ENCODE measurements at regions not wholly inside any gene's neighbourhood (a gene's known extent, or its start where the extent isn't known, plus 50 kb on each side); places are given as distances from the start of the nearest gene placed in this dataset.

GRCh38 chr22:49583886-49584505, 243.7 kb downstream of the BRD1 start:
- H3K9me1 ChIP-seq (ENCODE audit: insufficient read depth, low read length), result no peaks in the 10 kb centered on the region
- ChIA-PET CTCF (no interaction called here), POLR2A (ENCODE audit: unreplicated experiment) (no interaction called here)
- H3K27ac ChIP-seq (ENCODE audit: insufficient read depth, low read length), result no peak overlapping the region
- H3K4ac ChIP-seq (ENCODE audit: low read depth, low read length), result no peak overlapping the region
- no TSS peak for BruUV-seq (replicated peaks)
- no peak overlapping the region for H2AK5ac ChIP-seq (ENCODE audit: low read depth, low read length)
- H3K4me1 ChIP-seq (ENCODE audit: control insufficient read depth, insufficient read depth, low read length), result no peaks in the 10 kb centered on the region
- no peak overlapping the region for H4K91ac ChIP-seq (ENCODE audit: insufficient read depth, low read depth, low read length)
- no peak overlapping the region for H2AK9ac ChIP-seq (replicated peaks; ENCODE audit: low read depth, low read length, poor library complexity)
- no peak overlapping the region for H4K8ac ChIP-seq (ENCODE audit: low read depth in 2 of 2, low read length in 2 of 2)
- H2BK15ac ChIP-seq (ENCODE audit: low read depth, low read length), result no peak overlapping the region
- H3K56ac ChIP-seq (ENCODE audit: extremely low read depth, insufficient read depth, low read length), result no peak overlapping the region
- no peak overlapping the region for H3K23ac ChIP-seq (ENCODE audit: low read depth, low read length)
- H4K5ac ChIP-seq (ENCODE audit: low read depth, low read length), result no peak overlapping the region
- H2BK120ac ChIP-seq (ENCODE audit: low read depth, low read length), result no peak overlapping the region
- H3K9ac ChIP-seq (ENCODE audit: low read depth, low read length), result no peak overlapping the region
- no peaks in the 10 kb centered on the region for H3K79me1 ChIP-seq (ENCODE audit: low read depth in 1 of 2, low read length in 2 of 2)
- H3K14ac ChIP-seq (replicated peaks; ENCODE audit: low read depth, low read length), result no peak overlapping the region
- TF ChIP-seq CTCF (conservative IDR thresholded peaks at IDR 0.05; ENCODE audit: low read depth, low read length), result no peak
- no peak overlapping the region for H2BK20ac ChIP-seq (ENCODE audit: low read depth, low read length)
- H3K36me3 ChIP-seq (ENCODE audit: control insufficient read depth, insufficient read depth, low read length), result no peaks in the 10 kb centered on the region
- H3K27me3 ChIP-seq (ENCODE audit: control insufficient read depth, insufficient read depth, low read length), result no peaks in the 10 kb centered on the region
- DNase-seq (no peak), ATAC-seq (ENCODE audit: low read depth) (no peak)
- no peak overlapping the region for H3K4me2 ChIP-seq (ENCODE audit: low read depth, low read length)
- 85% methylated on average over 15 of the region's 26 CpGs; no CpG with 5 or more reads in 1 of the 2 experiments for WGBS, 2 experiments (ENCODE audit: extremely low coverage in 2 of 2, insufficient read length in 1 of 2)
- intact Hi-C loops (cut with micrococcal nuclease), result no loop called here
- dilution Hi-C loops (cut with HindIII; ENCODE audit: low sequenced_read_pairs, unreplicated experiment), result no loop called here
- H3K18ac ChIP-seq (ENCODE audit: low read depth, low read length), result no peak overlapping the region
- H3K4me3 ChIP-seq (ENCODE audit: insufficient read depth, low read depth, low read length), result no peak overlapping the region
- no peak overlapping the region for H2AFZ ChIP-seq (replicated peaks; ENCODE audit: low read length, poor library complexity)
- H3K9me3 ChIP-seq (ENCODE audit: control insufficient read depth, insufficient read depth, low read length), result peaks cover 54% of the 10 kb centered on the region
- in situ Hi-C loops (cut with MboI; ENCODE audit: low sequenced_read_pairs), result no loop called here
- H4K20me1 ChIP-seq (ENCODE audit: insufficient read depth, low read length), result no peaks in the 10 kb centered on the region
- H2BK5ac ChIP-seq (ENCODE audit: low read depth, low read length, poor library complexity, severe bottlenecking), result no peak overlapping the region

Data from IMR-90 (cell line).